Dermis blood vessel endothelial cell (primary cell): ENCODE measurements at regions not wholly inside any gene's neighbourhood (a gene's known extent, or its start where the extent isn't known, plus 50 kb on each side); places are given as distances from the start of the nearest gene placed in this dataset.

ENCODE experiments used
- DNase-seq: peaks from one replicate; pipeline ENCODE4 v3.0.0; 2010

- DNase-seq, result no peak
Measured at GRCh38 chrX:137366018-137366633, 199.8 kb upstream of the ZIC3 start.

- no peak for DNase-seq
Measured at GRCh38 chrX:137363559-137363958, 202.4 kb upstream of the ZIC3 start.

GRCh38 chrX:137362583-137362982, 203.3 kb upstream of the ZIC3 start:
- DNase-seq, result no peak

GRCh38 chrX:137354851-137355250, 211.1 kb upstream of the ZIC3 start:
- no peak for DNase-seq

GRCh38 chrX:137353404-137353803, 212.5 kb upstream of the ZIC3 start:
- DNase-seq, result no peak

GRCh38 chrX:137352101-137352660, 213.7 kb upstream of the ZIC3 start:
- no peak for DNase-seq

- DNase-seq, result no peak
Measured at GRCh38 chrX:137342969-137343368, 223.0 kb upstream of the ZIC3 start.

- no peak for DNase-seq
Measured at GRCh38 chrX:137313627-137314026, 252.3 kb upstream of the ZIC3 start.

GRCh38 chrX:137305404-137305803, 260.5 kb upstream of the ZIC3 start:
- DNase-seq, result no peak

GRCh38 chrX:137297167-137297566, 263.4 kb upstream of the GPR101 start:
- no peak for DNase-seq

GRCh38 chrX:137290011-137290410, 256.2 kb upstream of the GPR101 start:
- no peak for DNase-seq

- no peak for DNase-seq
Measured at GRCh38 chrX:137287191-137287590, 253.4 kb upstream of the GPR101 start.

GRCh38 chrX:137286423-137286822, 252.6 kb upstream of the GPR101 start:
- DNase-seq, result no peak

GRCh38 chrX:137278825-137279224, 245.0 kb upstream of the GPR101 start:
- DNase-seq, result no peak

GRCh38 chrX:137263374-137263773, 229.6 kb upstream of the GPR101 start:
- no peak for DNase-seq

- no peak for DNase-seq
Measured at GRCh38 chrX:137245183-137245582, 211.4 kb upstream of the GPR101 start.

- no peak for DNase-seq
Measured at GRCh38 chrX:137236837-137237236, 203.0 kb upstream of the GPR101 start.

GRCh38 chrX:137234651-137235402, 201.0 kb upstream of the GPR101 start:
- no peak for DNase-seq

GRCh38 chrX:137233478-137233877, 199.7 kb upstream of the GPR101 start:
- no peak for DNase-seq

GRCh38 chrX:137227151-137227550, 193.4 kb upstream of the GPR101 start:
- DNase-seq, result no peak

- no peak for DNase-seq
Measured at GRCh38 chrX:137215467-137215866, 181.7 kb upstream of the GPR101 start.

GRCh38 chrX:137212078-137212632, 178.4 kb upstream of the GPR101 start:
- no peak for DNase-seq

- no peak for DNase-seq
Measured at GRCh38 chrX:137198040-137198439, 164.2 kb upstream of the GPR101 start.

- no peak for DNase-seq
Measured at GRCh38 chrX:137195991-137196390, 162.2 kb upstream of the GPR101 start.
